Mesendoderm (in vitro differentiated cells): ENCODE measurements at regions not wholly inside any gene's neighbourhood (a gene's known extent, or its start where the extent isn't known, plus 50 kb on each side); places are given as distances from the start of the nearest gene placed in this dataset.
"Not testable (repeated sequence)": the region's sequence is repeated elsewhere in the genome, so short reads cannot be mapped to it uniquely, and the experiment has no call there.

Experiments used
- DNase-seq: peaks from one replicate; pipeline ENCODE4 v3.0.0; 2013
- H2AK5ac ChIP-seq: 2 replicates; pipeline ENCODE4 v1.6.1; 2013; ENCODE audit warnings: low read length, inconsistent platforms
- H2BK120ac ChIP-seq: 2 replicates; pipeline ENCODE4 v1.6.1; 2013; ENCODE audit warnings: low read depth, mild to moderate bottlenecking, low read length, moderate library complexity, mixed read lengths
- H2BK15ac ChIP-seq: replicated peaks from 2 replicates; pipeline ENCODE4 v1.6.1; 2013; ENCODE audit warnings: low read depth, mild to moderate bottlenecking, moderate library complexity
- H2BK5ac ChIP-seq: 2 replicates; pipeline ENCODE4 v1.6.1; 2013; ENCODE audit warnings: low read length, inconsistent platforms
- H3K18ac ChIP-seq: 2 replicates; pipeline ENCODE4 v1.6.1; 2013; ENCODE audit warnings: mild to moderate bottlenecking, low read length, mixed read lengths
- H3K23ac ChIP-seq: one replicate; pipeline ENCODE4 v1.6.1; 2013; ENCODE audit warnings: low read length
- H3K27ac ChIP-seq: 2 replicates; pipeline ENCODE4 v1.5.1; 2013; ENCODE audit warnings: low read depth, mild to moderate bottlenecking, inconsistent platforms, low read length, moderate library complexity
- H3K27me3 ChIP-seq: 2 replicates; pipeline ENCODE4 v1.6.1; 2013; ENCODE audit warnings: low read length, control low read depth, mild to moderate bottlenecking, inconsistent platforms; ENCODE audit not compliant: insufficient read depth, poor library complexity
- H3K36me3 ChIP-seq: 2 replicates; pipeline ENCODE4 v1.6.1; 2013; ENCODE audit warnings: low read length, inconsistent platforms; ENCODE audit not compliant: control insufficient read depth, insufficient read depth
- H3K4ac ChIP-seq: one replicate; pipeline ENCODE4 v1.6.1; 2013; ENCODE audit warnings: low read depth, mild to moderate bottlenecking, low read length, moderate library complexity
- H3K4me1 ChIP-seq: 2 replicates; pipeline ENCODE4 v1.6.1; 2013; ENCODE audit warnings: low read depth, low read length, inconsistent platforms; ENCODE audit not compliant: control insufficient read depth
- H3K4me2 ChIP-seq: 2 replicates; pipeline ENCODE4 v1.6.1; 2013; ENCODE audit warnings: low read length
- H3K4me3 ChIP-seq: 2 replicates; pipeline ENCODE4 v1.5.1; 2013; ENCODE audit warnings: mild to moderate bottlenecking, low read length
- H3K56ac ChIP-seq: one replicate; pipeline ENCODE4 v1.6.1; 2013; ENCODE audit warnings: low read length
- H3K79me1 ChIP-seq: 2 replicates; pipeline ENCODE4 v1.6.1; 2013; ENCODE audit warnings: low read length, inconsistent platforms
- H3K79me2 ChIP-seq: 2 replicates; pipeline ENCODE4 v1.6.1; 2013; ENCODE audit warnings: mild to moderate bottlenecking, low read length; ENCODE audit not compliant: control insufficient read depth, insufficient read depth
- H3K9ac ChIP-seq: 2 replicates; pipeline ENCODE4 v1.6.1; 2013; ENCODE audit warnings: low read length, inconsistent platforms
- H4K5ac ChIP-seq: one replicate; pipeline ENCODE4 v1.6.1; 2013; ENCODE audit warnings: low read length
- H4K8ac ChIP-seq: one replicate; pipeline ENCODE4 v1.6.1; 2013; ENCODE audit warnings: low read depth, mild to moderate bottlenecking, control low read depth, low read length, moderate library complexity
- WGBS: extraction: QIAGEN DNeasy Blood & Tissue Kit; methylation state at CpG from one replicate; pipeline ENCODE4 v1.1.7; 2013; ENCODE audit warnings: low lambda C conversion rate, missing lambda C conversion rate; ENCODE audit not compliant: insufficient coverage; ENCODE audit errors: extremely low coverage; 5-methylcytosine and 5-hydroxymethylcytosine counted together

DNA sequence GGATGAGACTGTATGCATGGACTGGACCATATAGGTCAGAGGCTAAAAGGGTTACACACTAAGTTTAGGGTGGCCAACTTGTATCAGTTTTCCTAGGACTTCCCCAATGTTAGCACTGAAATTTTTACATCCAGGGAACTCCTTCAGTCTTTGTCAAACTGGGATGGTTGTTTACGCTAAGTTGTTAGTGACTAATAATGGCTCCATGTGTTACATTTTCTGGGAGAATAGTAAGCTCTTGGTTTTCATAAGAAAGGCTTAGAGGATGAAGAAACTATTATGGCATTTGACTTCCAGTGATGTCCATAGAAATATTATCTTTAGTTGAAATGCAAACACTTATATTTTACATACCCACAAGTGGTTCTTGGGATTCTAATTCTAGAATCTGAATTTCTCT is 57.9 kb upstream of the ST3GAL6 start:
- WGBS: no CpG with 5 or more reads among the region's 1 CpG
- Histone ChIP-seq H3K18ac (no peak overlapping the region), H3K4me3 (no peak overlapping the region)

DNA sequence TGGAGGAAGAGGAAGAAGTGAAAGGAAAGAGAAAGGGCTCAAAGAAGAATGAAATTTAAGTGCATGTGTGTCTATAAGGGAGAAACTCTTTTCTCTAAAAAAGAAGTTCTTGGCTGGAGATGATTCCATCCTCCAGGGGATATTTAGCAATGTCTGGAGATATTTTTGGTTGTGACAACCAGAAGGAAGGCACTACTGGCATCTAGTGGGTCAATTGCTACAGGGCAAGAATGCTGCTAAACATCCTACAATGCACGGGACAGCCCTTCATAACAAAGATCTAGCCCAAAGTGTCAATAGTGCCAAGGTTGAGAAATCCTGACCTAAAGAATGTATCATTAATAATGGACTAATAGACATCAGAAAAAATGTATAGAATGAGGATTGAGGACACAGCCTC is 57.4 kb upstream of the ST3GAL6 start:
- H3K23ac ChIP-seq: no peak overlapping the region
- H3K27ac ChIP-seq: no peak overlapping the region
- H4K8ac ChIP-seq: no peak overlapping the region
- H3K9ac ChIP-seq: no peak overlapping the region
- H2BK15ac ChIP-seq: no peak overlapping the region
- DNase-seq: no peak
- WGBS: no CpG with 5 or more reads among the region's 1 CpG
- H3K4me1 ChIP-seq: peaks cover 3% of the 10 kb centered on the region
- no peak overlapping the region for H3K56ac ChIP-seq
- H4K5ac ChIP-seq: no peak overlapping the region
- no peak overlapping the region for H2AK5ac ChIP-seq
- H2BK5ac ChIP-seq: no peak overlapping the region
- no peaks in the 10 kb centered on the region for H3K79me1 ChIP-seq
- no peak overlapping the region for H3K4ac ChIP-seq
- H3K4me2 ChIP-seq: no peak overlapping the region
- H3K36me3 ChIP-seq: no peaks in the 10 kb centered on the region
- H3K18ac ChIP-seq: no peak overlapping the region
- no peak overlapping the region for H2BK120ac ChIP-seq
- no peaks in the 10 kb centered on the region for H3K79me2 ChIP-seq
- no peak overlapping the region for H3K4me3 ChIP-seq
- H3K27me3 ChIP-seq: no peaks in the 10 kb centered on the region

More for the DNA sequence above, 57.9 kb upstream of the ST3GAL6 start:
- no peak overlapping the region for H3K4me2 ChIP-seq
- no peak overlapping the region for H3K4ac ChIP-seq
- no peak overlapping the region for H2BK5ac ChIP-seq
- no peaks in the 10 kb centered on the region for H3K36me3 ChIP-seq
- no peak overlapping the region for H4K5ac ChIP-seq
- H2AK5ac ChIP-seq: no peak overlapping the region
- no peaks in the 10 kb centered on the region for H3K79me2 ChIP-seq
- H3K79me1 ChIP-seq: no peaks in the 10 kb centered on the region
- H2BK120ac ChIP-seq: no peak overlapping the region
- no peak for DNase-seq
- no peak overlapping the region for H3K9ac ChIP-seq
- H3K56ac ChIP-seq: no peak overlapping the region
- no peak overlapping the region for H4K8ac ChIP-seq
- no peaks in the 10 kb centered on the region for H3K27me3 ChIP-seq
- no peak overlapping the region for H3K27ac ChIP-seq
- peaks cover 3% of the 10 kb centered on the region for H3K4me1 ChIP-seq
- no peak overlapping the region for H3K23ac ChIP-seq
- no peak overlapping the region for H2BK15ac ChIP-seq

DNA sequence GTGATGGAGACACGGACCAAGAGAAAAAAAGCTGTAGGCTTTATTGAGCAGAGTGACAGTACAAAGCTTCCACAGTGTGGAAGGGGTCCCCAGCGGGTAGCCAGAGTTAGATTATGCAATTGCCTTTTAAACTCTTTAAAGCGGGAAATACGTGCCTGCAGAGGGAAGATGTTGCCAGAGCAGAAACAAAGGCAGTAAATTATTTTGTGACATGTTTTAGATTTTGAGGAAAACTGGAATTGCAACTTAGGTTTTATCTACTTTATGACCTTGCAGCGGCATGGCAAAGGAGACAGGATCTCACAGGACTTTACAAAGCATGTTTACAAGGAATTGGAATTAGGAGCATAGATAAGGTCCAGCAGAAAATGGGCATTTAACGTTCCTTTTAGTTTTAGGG is 54.5 kb upstream of the ST3GAL6 start:
- not testable (repeated sequence) for H3K27ac ChIP-seq, DNase-seq
- no CpG with 5 or more reads among the region's 6 CpGs for WGBS

DNA sequence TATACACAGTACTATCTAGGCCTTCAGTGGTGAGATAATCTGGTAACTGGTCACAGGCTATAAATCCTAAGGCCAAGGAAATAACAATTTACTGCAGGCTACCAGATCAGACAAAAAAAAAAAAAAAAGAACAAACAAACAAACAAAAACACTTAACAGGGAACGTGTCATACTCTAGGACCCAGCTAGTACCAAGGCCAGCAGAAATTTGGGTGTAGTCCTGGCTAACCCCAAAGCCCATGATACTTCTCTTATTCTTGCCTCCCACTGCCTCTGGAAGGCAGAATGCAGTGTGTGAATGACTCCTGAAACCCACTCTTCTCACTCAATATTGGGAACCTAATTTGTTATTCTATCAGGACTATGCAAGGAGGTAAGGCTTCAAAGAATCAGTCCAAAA is 53.7 kb upstream of the ST3GAL6 start:
- Histone ChIP-seq H2BK5ac (no peak overlapping the region), H2BK15ac (no peak overlapping the region), H3K4ac (no peak overlapping the region), H3K36me3 (no peaks in the 10 kb centered on the region), H3K79me2 (no peaks in the 10 kb centered on the region), H3K27me3 (no peaks in the 10 kb centered on the region), H3K4me1 (peaks cover 3% of the 10 kb centered on the region), H3K79me1 (no peaks in the 10 kb centered on the region), H2BK120ac (no peak overlapping the region), H2AK5ac (no peak overlapping the region), H3K4me3 (no peak overlapping the region), H3K4me2 (no peak overlapping the region), H3K18ac (no peak overlapping the region), H3K27ac (no peak overlapping the region), H3K56ac (no peak overlapping the region), H4K8ac (no peak overlapping the region), H4K5ac (no peak overlapping the region), H3K23ac (no peak overlapping the region), H3K9ac (no peak overlapping the region)
- WGBS: no CpG with 5 or more reads among the region's 1 CpG
- DNase-seq: no peak

More for the DNA sequence above, 54.5 kb upstream of the ST3GAL6 start:
- not testable (repeated sequence) for H3K4me3 ChIP-seq, H3K79me2 ChIP-seq, H4K5ac ChIP-seq, H3K4me2 ChIP-seq, H3K27me3 ChIP-seq, H3K56ac ChIP-seq, H3K4me1 ChIP-seq, H3K79me1 ChIP-seq, H2BK15ac ChIP-seq, H3K36me3 ChIP-seq, H3K4ac ChIP-seq, H3K18ac ChIP-seq, H3K23ac ChIP-seq, H2AK5ac ChIP-seq, H3K9ac ChIP-seq, H2BK120ac ChIP-seq, H4K8ac ChIP-seq, H2BK5ac ChIP-seq

DNA sequence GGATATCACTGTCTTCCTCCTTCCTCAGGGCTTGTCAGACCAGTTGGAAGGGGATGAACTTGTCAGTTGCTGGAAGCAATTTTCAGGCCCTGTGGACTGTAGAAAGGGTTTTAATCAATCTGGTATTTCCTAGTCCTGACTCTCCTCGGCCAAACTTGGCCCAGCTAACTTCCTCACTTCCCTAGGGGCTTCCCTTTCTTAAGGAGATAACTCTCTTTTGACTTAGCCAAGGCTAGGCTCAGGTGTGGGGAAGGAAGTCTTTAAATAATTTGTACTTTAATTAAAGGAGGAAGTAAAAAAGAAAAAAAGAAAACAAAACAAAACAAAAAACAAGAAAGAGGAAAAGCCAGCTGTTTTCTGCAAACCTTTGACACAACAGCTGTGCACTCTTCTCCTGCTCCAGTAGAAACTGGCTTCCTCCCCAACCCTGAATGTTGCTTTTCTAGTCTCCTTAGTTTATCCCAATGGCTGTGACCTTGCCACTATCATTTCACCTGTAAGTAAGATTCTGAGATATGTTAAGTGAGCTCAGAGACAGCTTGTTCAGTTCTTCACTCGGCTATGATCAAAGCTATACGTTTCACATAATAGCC is 53.0 kb upstream of the ST3GAL6 start:
- Histone ChIP-seq H3K79me2 (no peaks in the 10 kb centered on the region), H3K4me2 (no peak overlapping the region), H2BK120ac (no peak overlapping the region), H3K4me3 (no peak overlapping the region), H2BK5ac (no peak overlapping the region), H2AK5ac (no peak overlapping the region), H3K23ac (no peak overlapping the region), H3K9ac (no peak overlapping the region), H3K36me3 (no peaks in the 10 kb centered on the region), H4K5ac (no peak overlapping the region), H3K27ac (no peak overlapping the region), H3K79me1 (no peaks in the 10 kb centered on the region), H3K4ac (no peak overlapping the region), H2BK15ac (no peak overlapping the region), H3K4me1 (peaks cover 3% of the 10 kb centered on the region), H3K56ac (no peak overlapping the region), H4K8ac (no peak overlapping the region), H3K27me3 (no peaks in the 10 kb centered on the region), H3K18ac (no peak overlapping the region)
- no peak for DNase-seq
- WGBS: no CpG with 5 or more reads among the region's 3 CpGs

DNA sequence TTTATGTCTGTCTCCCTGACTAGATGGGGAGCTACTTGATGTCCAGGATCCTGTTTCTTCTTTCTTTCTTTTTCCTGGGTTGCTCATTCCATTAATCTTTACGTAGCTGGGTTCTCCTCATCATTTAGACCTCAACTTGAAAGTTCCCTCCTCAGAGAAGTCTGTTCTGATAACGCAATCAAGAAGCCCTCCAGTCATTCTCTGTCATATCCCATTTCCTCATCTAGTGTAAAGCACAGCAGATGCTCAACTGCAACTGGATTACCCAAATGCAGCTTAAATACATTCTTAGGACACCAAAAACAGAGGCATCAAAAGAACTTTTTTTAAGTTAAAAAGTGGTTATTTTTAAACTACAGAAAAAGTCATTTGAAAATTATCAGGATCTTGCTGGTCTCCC is 51.7 kb upstream of the ST3GAL6 start:
- Histone ChIP-seq H3K27ac (no peak overlapping the region), H3K4me2 (no peak overlapping the region), H2BK15ac (no peak overlapping the region), H3K36me3 (no peaks in the 10 kb centered on the region), H3K27me3 (no peaks in the 10 kb centered on the region), H2BK120ac (no peak overlapping the region), H3K18ac (no peak overlapping the region), H3K4ac (no peak overlapping the region), H3K23ac (no peak overlapping the region), H3K79me2 (no peaks in the 10 kb centered on the region), H3K79me1 (no peaks in the 10 kb centered on the region), H3K4me3 (no peak overlapping the region), H2AK5ac (no peak overlapping the region), H4K5ac (no peak overlapping the region), H4K8ac (no peak overlapping the region), H3K4me1 (peaks cover 3% of the 10 kb centered on the region), H3K56ac (no peak overlapping the region), H2BK5ac (no peak overlapping the region), H3K9ac (no peak overlapping the region)
- DNase-seq: no peak
- no CpG with 5 or more reads among the region's 2 CpGs for WGBS
